Endothelial cell of umbilical vein (primary cell): ENCODE measurements at regions not wholly inside any gene's neighbourhood (a gene's known extent, or its start where the extent isn't known, plus 50 kb on each side); places are given as distances from the start of the nearest gene placed in this dataset.

Source experiments
- BruUV-seq: library from RNA; stranded (reverse); fragments of 400-500 nt; replicated peaks from 2 replicates; lab custom pipeline; 2021; lab: Mats Ljungman, UMichigan
- CTCF ChIA-PET: fragments of 300-600, 350-600 bp; sonication (Branson Sonifier 250); formaldehyde crosslinking; loops from one replicate; lab custom pipeline; 2021; ENCODE audit warnings: antibody characterized with exemption, inconsistent platforms; lab: Charles Lee
- POLR2A ChIA-PET: fragments of 300-600, 350-600 bp; sonication (Branson Sonifier 250); formaldehyde crosslinking; loops from one replicate; lab custom pipeline; 2021; ENCODE audit warnings: antibody characterized with exemption, inconsistent platforms; lab: Charles Lee
- DNase-seq: peaks from one replicate; pipeline ENCODE4 v3.0.0-alpha.2; 2011; ENCODE audit warnings: low read depth, low spot score
- FAIRE-seq: peaks from 2 replicates; lab custom pipeline; 2011; peaks lifted over from hg19 to GRCh38; lab: Jason Lieb, UNC
- H2AFZ ChIP-seq: 2 replicates; pipeline ENCODE4 v1.6.0; 2012; ENCODE audit warnings: low read depth, low read length, control low read depth, inconsistent platforms
- H3K27ac ChIP-seq: 2 replicates; pipeline ENCODE4 v1.5.1; 2011; ENCODE audit warnings: low read depth, mild to moderate bottlenecking, control low read depth, low read length, moderate library complexity; ENCODE audit not compliant: insufficient read depth
- H3K27me3 ChIP-seq, 2 experiments: 2 replicates each; pipeline versions ENCODE4 v1.6.0 to v1.6.1; 2011; ENCODE audit warnings: low read length in 2 of 2, mixed read lengths in 1 of 2; ENCODE audit not compliant: control insufficient read depth in 2 of 2, insufficient read depth in 2 of 2
- H3K36me3 ChIP-seq, 2 experiments: 2 replicates in 1 of 2; 3 replicates in 1 of 2; pipeline ENCODE4 v1.5.1; 2011; ENCODE audit warnings: low read length in 2 of 2, mild to moderate bottlenecking in 1 of 2, moderate library complexity in 1 of 2; ENCODE audit not compliant: control insufficient read depth in 2 of 2, insufficient read depth in 2 of 2; ENCODE audit errors: extremely low read depth in 1 of 2
- H3K4me1 ChIP-seq: 3 replicates; pipeline ENCODE4 v1.5.1; 2011; ENCODE audit warnings: mild to moderate bottlenecking, low read length; ENCODE audit not compliant: control insufficient read depth, insufficient read depth; ENCODE audit errors: extremely low read depth
- H3K4me2 ChIP-seq: 2 replicates; pipeline ENCODE4 v1.6.1; 2011; ENCODE audit warnings: low read length, control low read depth, mixed read lengths; ENCODE audit not compliant: insufficient read depth
- H3K4me3 ChIP-seq, 3 experiments: fragments of 200-600 bp in 1 of 3; sonication (generic), shearing (Covaris generic) in 1 of 3; replicated peaks in 1 of 3; 2 replicates each; pipeline ENCODE4 v1.5.1; 2011 to 2016; ENCODE audit warnings: control low read depth in 3 of 3, low read length in 3 of 3, mild to moderate bottlenecking in 2 of 3, inconsistent platforms in 1 of 3, low read depth in 1 of 3, moderate library complexity in 1 of 3; ENCODE audit not compliant: insufficient read depth in 1 of 3
- H3K79me2 ChIP-seq: 2 replicates; pipeline ENCODE4 v1.6.0; 2012; ENCODE audit warnings: low read length, inconsistent platforms; ENCODE audit not compliant: control insufficient read depth, insufficient read depth
- H3K9ac ChIP-seq: replicated peaks from 2 replicates; pipeline ENCODE3; 2011; ENCODE audit warnings: low read length, control low read depth; ENCODE audit not compliant: insufficient read depth; ENCODE audit errors: extremely low read depth
- H3K9me1 ChIP-seq: replicated peaks from 3 replicates; pipeline ENCODE4 v1.6.0; 2011; ENCODE audit warnings: mild to moderate bottlenecking, low read length; ENCODE audit not compliant: control insufficient read depth, insufficient read depth; ENCODE audit errors: extremely low read depth
- H3K9me3 ChIP-seq: replicated peaks from 2 replicates; pipeline ENCODE4 v1.5.1; 2012; ENCODE audit warnings: low read length, inconsistent platforms; ENCODE audit not compliant: control insufficient read depth, insufficient read depth
- H4K20me1 ChIP-seq: replicated peaks from 2 replicates; pipeline ENCODE3; 2011; ENCODE audit warnings: mild to moderate bottlenecking, low read length; ENCODE audit not compliant: control insufficient read depth, insufficient read depth; ENCODE audit errors: extremely low read depth
- EZH2 ChIP-seq: IDR thresholded peaks from 2 replicates; pipeline ENCODE4 v1.6.1; 2012; ENCODE audit warnings: borderline replicate concordance, low read depth, mild to moderate bottlenecking, moderate library complexity, low read length, inconsistent platforms; ENCODE audit not compliant: severe bottlenecking
- FOS ChIP-seq: IDR thresholded peaks from 2 replicates; pipeline ENCODE4 v1.6.1; 2011; ENCODE audit warnings: mild to moderate bottlenecking, low read length, moderate library complexity, borderline replicate concordance; ENCODE audit not compliant: insufficient read depth
- GATA2 ChIP-seq: IDR thresholded peaks from 2 replicates; pipeline ENCODE4 v1.7.0; 2011; ENCODE audit warnings: low read depth, mild to moderate bottlenecking, moderate library complexity, mixed read lengths, low read length; ENCODE audit not compliant: insufficient read length, insufficient read depth
- JUN ChIP-seq: IDR thresholded peaks from 2 replicates; pipeline ENCODE4 v1.6.1; 2011; ENCODE audit warnings: borderline replicate concordance, low read depth; ENCODE audit not compliant: insufficient read length, insufficient read depth
- MYC ChIP-seq: IDR thresholded peaks from one replicate; pipeline ENCODE4 v1.6.1; 2011; ENCODE audit warnings: mild to moderate bottlenecking, low read depth, low read length
- POLR2A ChIP-seq: IDR thresholded peaks from 2 replicates; pipeline ENCODE4 v1.6.1; 2012; ENCODE audit warnings: low read depth, mild to moderate bottlenecking, control low read depth, low read length
- dilution Hi-C: fragments of 300-500 bp; cut with MboI; formaldehyde crosslinking; loops from one replicate; pipeline ENCODE4 v1.15.0; 2019; ENCODE audit warnings: low sequenced_read_pairs; ENCODE audit not compliant: extremely low pct_ligation_motif_present
- intact Hi-C: fragments of 100-400 bp; cut with micrococcal nuclease; formaldehyde crosslinking; loops from one replicate; pipeline ENCODE4 v1.10.0; 2022
- TF ChIP-seq, protein P1 (sequence below): IDR thresholded peaks from 2 replicates; pipeline ENCODE4 v1.6.1; 2011; ENCODE audit not compliant: insufficient read depth, insufficient read length
- TF ChIP-seq, protein P2 (sequence below), 2 donors: IDR thresholded peaks; 1 replicate in 1 of 2; 2 replicates in 1 of 2; pipeline ENCODE4 v1.5.1; 2011; ENCODE audit warnings: low read length in 2 of 2, mild to moderate bottlenecking in 2 of 2, moderate library complexity in 2 of 2, control low read depth in 1 of 2, inconsistent platforms in 1 of 2, low read depth in 1 of 2; ENCODE audit not compliant: insufficient read depth in 1 of 2; ENCODE audit errors: extremely low read depth in 1 of 2

DNA sequence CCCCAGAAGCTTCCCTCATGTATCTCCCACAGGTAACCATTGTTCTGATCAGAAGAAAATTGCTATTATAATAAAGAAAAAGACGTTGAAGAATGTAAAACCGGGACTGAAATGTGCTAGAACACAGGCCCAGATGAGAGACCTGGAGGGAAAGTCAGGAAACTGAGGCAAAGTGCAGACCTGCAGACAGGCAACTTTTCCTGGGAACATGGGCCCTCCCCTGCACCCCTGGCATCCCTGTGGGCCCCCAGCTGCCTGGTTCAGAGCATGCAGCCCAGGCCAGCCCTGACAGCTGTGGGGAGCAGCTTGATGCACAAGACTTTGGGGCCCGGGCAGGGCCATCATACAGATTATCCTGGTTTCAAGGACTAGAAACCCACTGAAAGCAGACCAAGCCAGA, 212.2 kb downstream of the CDC5L start:
- FAIRE-seq = no peak
- no peak for DNase-seq
- no peak overlapping the region for H2AFZ ChIP-seq
- no peak overlapping the region for H3K4me3 ChIP-seq
- H3K27ac ChIP-seq = no peak overlapping the region
- no peak for TF ChIP-seq FOS
- no peak for TF ChIP-seq MYC
- POLR2A ChIA-PET = no interaction called here
- BruUV-seq = no TSS peak
- no peaks in the 10 kb centered on the region for H3K9me1 ChIP-seq
- no peaks in the 10 kb centered on the region for H3K4me1 ChIP-seq
- CTCF ChIA-PET = interaction anchor here (1.2 to 1.7 kb wide), 3 partner anchors 8 to 124 kb away, joined by 3 to 6 read pairs (median 5); no protein-coding TSS in a partner anchor
- no peaks in the 10 kb centered on the region for H3K79me2 ChIP-seq
- dilution Hi-C loops (no loop called here), intact Hi-C loops (no loop called here)
- H3K9ac ChIP-seq = no peak overlapping the region
- no peaks in the 10 kb centered on the region for H4K20me1 ChIP-seq
- H3K9me3 ChIP-seq = no peaks in the 10 kb centered on the region
- H3K4me2 ChIP-seq = no peak overlapping the region
- no peaks in the 10 kb centered on the region for H3K36me3 ChIP-seq
- no peaks in the 10 kb centered on the region for H3K27me3 ChIP-seq

DNA sequence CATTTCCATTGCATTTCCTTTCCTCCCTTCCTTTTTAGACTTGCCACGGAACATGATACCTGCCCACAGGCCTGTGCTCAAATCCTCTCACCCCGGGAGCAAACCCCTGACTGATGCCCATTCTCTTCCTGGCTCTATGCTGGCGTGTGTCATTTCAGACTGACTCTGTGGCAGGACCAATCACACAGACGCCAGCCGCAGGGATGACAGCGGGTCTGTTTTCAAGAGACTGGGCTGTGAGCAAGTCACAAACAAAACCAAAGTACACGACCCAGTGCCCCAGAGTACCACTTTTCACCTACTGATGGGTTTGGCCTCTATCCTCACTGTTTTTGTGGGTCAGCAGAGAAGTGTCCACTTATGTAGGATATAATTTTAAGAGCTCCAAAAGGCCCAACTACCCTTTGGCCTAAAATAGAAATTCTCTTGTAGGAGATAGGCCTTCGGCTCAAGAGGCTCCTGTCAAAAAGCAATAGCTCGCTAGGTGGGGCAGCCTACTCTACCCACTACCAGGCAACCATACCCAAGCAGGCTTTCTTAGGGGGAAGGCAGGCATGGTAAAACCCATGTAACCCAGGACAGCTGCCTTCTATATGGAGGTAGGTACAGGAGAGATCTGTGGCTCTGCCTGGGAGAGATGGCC, 215.7 kb downstream of the CDC5L start:
- dilution Hi-C loops = no loop called here
- Histone ChIP-seq H3K27ac (no peak overlapping the region), H3K4me3 (no peak overlapping the region), H3K9me3 (no peaks in the 10 kb centered on the region), H3K36me3 (no peaks in the 10 kb centered on the region), H2AFZ (no peak overlapping the region), H3K4me2 (no peak overlapping the region), H3K9ac (no peak overlapping the region), H3K9me1 (no peaks in the 10 kb centered on the region), H4K20me1 (no peaks in the 10 kb centered on the region), H3K79me2 (no peaks in the 10 kb centered on the region), H3K27me3 (no peaks in the 10 kb centered on the region), H3K4me1 (no peaks in the 10 kb centered on the region)
- FAIRE-seq (no peak), DNase-seq (no peak)
- CTCF ChIA-PET = interaction anchor here (0.7 to 2.8 kb wide), 3 partner anchors 10 to 1328 kb away, joined by 3 to 11 read pairs (median 3); no protein-coding TSS in a partner anchor
- POLR2A ChIA-PET = no interaction called here
- intact Hi-C loops = no loop called here
- TF ChIP-seq, protein P1, sequence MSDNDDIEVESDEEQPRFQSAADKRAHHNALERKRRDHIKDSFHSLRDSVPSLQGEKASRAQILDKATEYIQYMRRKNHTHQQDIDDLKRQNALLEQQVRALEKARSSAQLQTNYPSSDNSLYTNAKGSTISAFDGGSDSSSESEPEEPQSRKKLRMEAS = no peak
- TF ChIP-seq POLR2A (no peak), EZH2 (no peak), FOS (no peak), JUN (no peak), GATA2 (no peak), MYC (no peak)
- TF ChIP-seq, protein P2, sequence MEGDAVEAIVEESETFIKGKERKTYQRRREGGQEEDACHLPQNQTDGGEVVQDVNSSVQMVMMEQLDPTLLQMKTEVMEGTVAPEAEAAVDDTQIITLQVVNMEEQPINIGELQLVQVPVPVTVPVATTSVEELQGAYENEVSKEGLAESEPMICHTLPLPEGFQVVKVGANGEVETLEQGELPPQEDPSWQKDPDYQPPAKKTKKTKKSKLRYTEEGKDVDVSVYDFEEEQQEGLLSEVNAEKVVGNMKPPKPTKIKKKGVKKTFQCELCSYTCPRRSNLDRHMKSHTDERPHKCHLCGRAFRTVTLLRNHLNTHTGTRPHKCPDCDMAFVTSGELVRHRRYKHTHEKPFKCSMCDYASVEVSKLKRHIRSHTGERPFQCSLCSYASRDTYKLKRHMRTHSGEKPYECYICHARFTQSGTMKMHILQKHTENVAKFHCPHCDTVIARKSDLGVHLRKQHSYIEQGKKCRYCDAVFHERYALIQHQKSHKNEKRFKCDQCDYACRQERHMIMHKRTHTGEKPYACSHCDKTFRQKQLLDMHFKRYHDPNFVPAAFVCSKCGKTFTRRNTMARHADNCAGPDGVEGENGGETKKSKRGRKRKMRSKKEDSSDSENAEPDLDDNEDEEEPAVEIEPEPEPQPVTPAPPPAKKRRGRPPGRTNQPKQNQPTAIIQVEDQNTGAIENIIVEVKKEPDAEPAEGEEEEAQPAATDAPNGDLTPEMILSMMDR (IDR thresholded peaks at IDR 0.05; ENCODE audit: extremely low read depth in 1 of 2, insufficient read depth in 1 of 2, low read depth in 1 of 2, low read length in 2 of 2) = no peak
- no TSS peak for BruUV-seq
